Naive B cell (primary cell): ENCODE measurements at regions not wholly inside any gene's neighbourhood (a gene's known extent, or its start where the extent isn't known, plus 50 kb on each side); places are given as distances from the start of the nearest gene placed in this dataset.

ENCODE experiments used
- ATAC-seq, 2 donors: fragments of 150-1000 bp; cut with Tn5 transposase; 2 replicates each; pipeline ENCODE4 v1.10.0; 2021; ENCODE audit warnings: low read depth in 2 of 2, mild to moderate bottlenecking in 2 of 2, moderate library complexity in 2 of 2
- DNase-seq: peaks from one replicate; pipeline ENCODE4 v3.0.0; 2022
- H3K27ac Mint-ChIP-seq, 6 donors: one replicate each; pipeline ENCODE4 v1.8.0; 2020 to 2022; ENCODE audit warnings: mild to moderate bottlenecking in 6 of 6, mixed read lengths in 6 of 6, moderate library complexity in 5 of 6, inconsistent platforms in 2 of 6
- H3K27me3 Mint-ChIP-seq, 3 donors: one replicate each; pipeline ENCODE4 v1.8.0; 2021 to 2022; ENCODE audit warnings: mixed read lengths in 3 of 3, mild to moderate bottlenecking in 1 of 3
- H3K36me3 Mint-ChIP-seq, 2 donors: one replicate each; pipeline ENCODE4 v1.8.0; 2020 to 2022; ENCODE audit warnings: mixed read lengths in 2 of 2, inconsistent platforms in 1 of 2, mild to moderate bottlenecking in 1 of 2
- H3K4me1 Mint-ChIP-seq, 3 donors: one replicate each; pipeline ENCODE4 v1.8.0; 2020 to 2022; ENCODE audit warnings: mixed read lengths in 3 of 3, inconsistent platforms in 1 of 3, mild to moderate bottlenecking in 1 of 3, moderate library complexity in 1 of 3
- H3K4me3 Mint-ChIP-seq, 8 donors: one replicate each; pipeline ENCODE4 v1.8.0; 2020 to 2022; ENCODE audit warnings: mild to moderate bottlenecking in 8 of 8, mixed read lengths in 8 of 8, moderate library complexity in 8 of 8, inconsistent platforms in 2 of 8
- H3K9me3 Mint-ChIP-seq, 7 donors: one replicate each; pipeline ENCODE4 v1.8.0; 2020 to 2022; ENCODE audit warnings: mixed read lengths in 7 of 7, mild to moderate bottlenecking in 5 of 7, inconsistent platforms in 2 of 7, moderate library complexity in 1 of 7

DNA sequence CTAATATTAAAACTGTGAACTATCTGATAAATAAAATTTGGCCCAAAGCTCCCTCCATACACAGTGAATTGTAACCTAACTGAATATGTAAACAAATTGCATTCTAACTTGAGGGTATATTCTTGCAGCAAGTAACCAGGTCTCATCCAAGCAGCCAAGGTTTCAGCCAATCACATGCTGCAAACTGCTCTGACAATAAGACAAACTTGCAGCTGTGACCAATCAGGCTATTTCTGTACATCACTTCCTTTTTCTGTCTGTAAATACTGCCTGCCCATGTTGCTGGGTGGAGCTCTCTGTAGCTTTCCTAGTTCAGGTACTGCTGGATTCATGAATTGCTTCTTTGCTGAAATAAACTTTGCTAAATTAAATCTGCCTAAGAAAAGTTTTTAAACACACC is 499.0 kb downstream of the GALC start:
- Mint-ChIP-seq H3K9me3 (peaks cover 0 to 10% (median 2%) of the 10 kb centered on the region in 7 donors), H3K4me3 (no peak overlapping the region), H3K36me3 (no peaks in the 10 kb centered on the region), H3K27me3 (no peaks in the 10 kb centered on the region), H3K4me1 (no peaks in the 10 kb centered on the region), H3K27ac (no peak overlapping the region)
- ATAC-seq (no peak), DNase-seq (no peak)

DNA sequence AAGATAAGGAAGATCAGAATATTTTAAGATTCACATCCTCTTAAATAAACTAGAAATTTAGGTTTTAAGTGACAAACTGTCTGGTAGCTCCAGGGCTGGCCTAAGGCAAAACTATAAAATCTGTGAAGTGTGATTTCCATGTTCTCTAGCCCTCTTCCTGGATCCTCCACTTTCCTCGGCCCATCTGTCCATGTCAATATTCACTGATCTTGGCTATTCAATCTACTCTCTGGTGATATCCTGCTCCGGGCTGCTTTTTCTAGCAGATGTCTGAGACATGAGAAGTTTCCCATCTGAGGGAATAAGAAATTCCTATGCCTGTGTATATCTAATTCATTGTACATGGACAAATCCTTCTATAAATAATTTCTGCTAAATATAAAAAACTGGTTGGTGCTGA is 500.4 kb downstream of the GALC start:
- Mint-ChIP-seq H3K4me1 (no peaks in the 10 kb centered on the region), H3K27ac (no peak overlapping the region), H3K9me3 (peaks cover 0 to 10% (median 2%) of the 10 kb centered on the region in 7 donors), H3K4me3 (no peak overlapping the region), H3K36me3 (no peaks in the 10 kb centered on the region), H3K27me3 (no peaks in the 10 kb centered on the region)
- no peak for DNase-seq
- ATAC-seq = no peak

DNA sequence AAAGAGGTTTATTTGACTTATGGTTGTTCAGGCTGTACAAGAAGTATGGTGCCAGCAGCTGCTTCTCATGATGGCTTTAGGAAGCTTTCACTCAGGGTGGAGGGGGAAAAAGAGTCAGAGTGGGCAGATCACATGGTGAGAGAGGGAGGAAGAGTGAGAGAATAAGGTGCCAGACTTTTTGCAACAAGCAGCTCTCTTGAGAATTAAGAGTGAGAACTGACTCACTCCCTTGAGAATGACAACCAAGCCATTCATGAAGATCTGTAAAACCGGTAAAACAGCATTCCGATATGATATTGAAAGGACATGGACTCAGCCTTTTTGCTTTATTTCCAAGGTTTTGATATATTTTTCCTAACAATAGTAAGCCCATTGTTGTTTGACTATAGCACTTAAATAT is 501.2 kb downstream of the GALC start:
- no peaks in the 10 kb centered on the region for H3K27me3 Mint-ChIP-seq
- no peaks in the 10 kb centered on the region for H3K4me1 Mint-ChIP-seq
- H3K36me3 Mint-ChIP-seq = no peaks in the 10 kb centered on the region
- H3K9me3 Mint-ChIP-seq = peaks cover 0 to 10% (median 2%) of the 10 kb centered on the region in 7 donors
- no peak overlapping the region for H3K4me3 Mint-ChIP-seq
- DNase-seq = no peak
- ATAC-seq = no peak
- no peak overlapping the region for H3K27ac Mint-ChIP-seq

DNA sequence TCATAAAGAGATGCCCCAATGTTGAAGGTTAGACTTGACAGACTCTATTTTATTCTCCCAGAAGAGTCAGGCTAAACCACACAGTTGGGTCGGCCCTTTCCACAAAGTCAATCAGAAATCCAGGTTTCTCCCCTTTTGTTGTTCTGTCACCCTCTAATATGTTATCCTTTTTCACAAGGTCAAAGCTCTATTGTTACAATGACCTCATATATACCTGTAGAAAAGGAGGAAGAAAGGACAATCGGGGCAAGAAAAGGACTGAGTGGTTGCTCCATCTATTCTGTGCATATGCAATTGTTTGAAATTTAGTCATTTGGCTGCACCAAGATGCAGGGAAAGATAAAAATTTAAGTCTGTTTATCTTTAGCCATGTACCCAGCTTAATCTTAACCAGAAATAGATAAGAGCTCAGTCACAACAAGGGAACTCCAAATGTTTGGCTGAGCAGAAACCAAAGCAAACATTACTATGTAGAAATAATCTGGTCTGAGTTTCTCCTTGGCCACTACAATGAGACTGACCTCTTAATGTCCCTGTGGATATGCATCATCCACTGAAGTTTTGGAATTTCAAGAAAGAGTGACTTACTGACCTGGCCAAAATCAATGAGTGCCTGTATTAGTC is 503.7 kb downstream of the GALC start:
- Mint-ChIP-seq H3K9me3 (peaks cover 0 to 13% (median 3%) of the 10 kb centered on the region in 7 donors), H3K4me1 (no peaks in the 10 kb centered on the region), H3K27me3 (no peaks in the 10 kb centered on the region), H3K27ac (peak overlapping the region in 1 of 6 donors; percentile 75), H3K36me3 (no peaks in the 10 kb centered on the region), H3K4me3 (no peak overlapping the region)
- no peak for DNase-seq
- no peak for ATAC-seq

DNA sequence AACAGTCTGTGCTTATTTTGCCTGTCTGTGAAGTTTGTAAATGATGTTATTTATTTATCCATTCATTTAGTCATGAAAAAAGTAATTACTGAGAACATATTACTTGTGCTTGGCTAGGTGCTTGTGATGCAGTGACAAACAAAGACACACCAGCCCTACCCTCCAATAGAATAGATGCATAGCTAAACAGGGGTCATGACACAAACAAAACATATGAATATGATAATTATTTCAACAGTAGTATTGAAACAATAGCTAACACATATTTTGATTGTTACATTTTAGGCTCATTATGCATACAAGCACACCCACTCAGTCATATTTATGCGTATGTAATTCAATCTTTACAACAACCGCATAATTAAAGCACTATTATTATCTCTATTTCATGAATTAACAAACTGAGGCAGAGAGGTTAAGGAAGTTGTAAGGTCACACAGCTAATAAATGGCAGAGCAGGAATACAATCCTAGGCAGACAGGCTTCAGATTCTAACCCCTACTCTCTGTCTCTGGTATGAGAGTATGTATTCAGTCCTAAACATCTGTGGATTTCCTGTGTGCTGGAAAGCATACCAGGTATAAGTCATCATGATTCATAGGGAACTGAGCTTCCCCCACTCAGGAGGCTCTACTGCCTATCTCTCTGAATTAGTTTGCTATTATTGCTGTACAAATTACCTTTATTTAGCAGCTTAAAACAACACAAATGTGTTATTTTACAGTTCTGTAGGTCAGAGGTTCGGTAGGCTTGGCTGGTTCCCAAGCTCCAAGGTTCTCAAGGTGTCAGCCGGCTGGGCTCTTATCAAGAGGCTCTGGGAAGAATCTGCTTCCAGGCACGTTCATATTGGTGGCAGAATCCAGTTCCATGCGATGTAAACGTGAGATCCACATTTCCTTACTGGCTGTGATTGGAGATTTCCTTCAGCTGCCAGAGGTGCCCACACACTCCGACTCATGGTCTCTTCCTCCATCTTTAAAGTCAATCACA is 509.4 kb downstream of the GALC start:
- ATAC-seq (no peak), DNase-seq (no peak)
- Mint-ChIP-seq H3K4me3 (no peak overlapping the region), H3K9me3 (peaks cover 0 to 17% (median 7%) of the 10 kb centered on the region in 7 donors), H3K27ac (no peak overlapping the region), H3K27me3 (no peaks in the 10 kb centered on the region), H3K36me3 (no peaks in the 10 kb centered on the region), H3K4me1 (no peaks in the 10 kb centered on the region)

DNA sequence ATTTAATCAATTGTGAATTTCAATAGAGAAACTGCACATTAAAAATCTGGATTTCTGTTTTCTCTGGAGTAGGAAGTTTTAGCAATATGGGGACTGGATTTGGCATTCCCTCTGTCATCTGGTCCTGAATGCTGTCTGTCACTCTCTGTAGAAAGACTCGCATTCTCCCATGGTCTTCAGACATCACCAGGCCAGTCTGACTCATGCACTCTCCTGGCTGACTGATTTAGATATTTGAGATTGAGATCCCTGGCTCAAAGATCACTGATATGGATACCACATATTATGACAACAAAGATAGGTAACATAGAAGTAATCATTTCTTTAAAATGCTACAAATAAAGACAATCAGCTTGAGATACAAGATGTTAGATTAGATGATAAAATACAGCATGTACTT is 524.5 kb downstream of the GALC start:
- Mint-ChIP-seq H3K4me1 (no peaks in the 10 kb centered on the region), H3K36me3 (no peaks in the 10 kb centered on the region), H3K9me3 (peaks cover 0 to 6% (median 4%) of the 10 kb centered on the region in 7 donors), H3K27me3 (no peaks in the 10 kb centered on the region), H3K4me3 (no peak overlapping the region), H3K27ac (no peak overlapping the region)
- ATAC-seq = no peak
- DNase-seq = no peak

DNA sequence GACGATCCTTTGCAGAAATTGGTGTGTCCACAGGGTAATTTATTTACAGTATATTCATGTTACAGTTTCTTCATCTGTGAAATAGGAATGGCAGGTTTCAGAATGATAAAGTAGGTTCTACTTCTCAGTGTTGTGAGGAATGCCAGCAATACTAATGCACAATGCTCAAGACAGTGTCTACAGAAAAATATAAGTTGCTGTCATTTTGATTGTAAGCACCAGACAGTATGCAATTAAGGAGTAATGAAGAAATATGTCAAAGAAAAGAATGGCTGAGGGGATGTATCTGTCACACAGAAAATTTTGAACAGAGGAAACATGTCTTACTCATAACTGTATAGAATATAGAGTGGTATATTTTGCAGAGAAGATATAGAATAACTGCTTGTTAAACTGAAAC is 525.4 kb downstream of the GALC start:
- ATAC-seq (no peak), DNase-seq (no peak)
- Mint-ChIP-seq H3K4me3 (no peak overlapping the region), H3K9me3 (peaks cover 0 to 11% (median 5%) of the 10 kb centered on the region in 7 donors), H3K4me1 (no peaks in the 10 kb centered on the region), H3K27me3 (no peaks in the 10 kb centered on the region), H3K36me3 (no peaks in the 10 kb centered on the region), H3K27ac (no peak overlapping the region)

DNA sequence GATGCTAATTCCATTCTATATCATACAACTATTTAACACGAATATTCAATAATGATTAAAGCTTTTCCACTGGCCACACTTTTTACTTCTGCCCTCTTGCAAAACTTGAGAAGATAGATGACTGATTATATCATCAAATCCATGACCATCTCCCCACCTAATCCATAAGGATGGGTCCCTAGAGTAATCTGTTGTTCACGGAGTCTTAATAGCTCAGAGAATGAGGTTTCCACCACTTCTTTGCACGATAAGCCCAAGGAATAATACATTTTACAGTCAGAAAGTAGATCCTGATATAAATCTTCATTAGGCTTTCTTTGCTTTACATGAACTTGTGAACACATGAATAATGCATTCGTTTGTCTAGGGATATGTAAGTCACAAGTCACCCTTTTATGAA is 527.2 kb downstream of the GALC start:
- Mint-ChIP-seq H3K27ac (no peak overlapping the region), H3K4me1 (no peaks in the 10 kb centered on the region), H3K36me3 (no peaks in the 10 kb centered on the region), H3K9me3 (peaks cover 0 to 11% (median 4%) of the 10 kb centered on the region in 7 donors), H3K4me3 (no peak overlapping the region), H3K27me3 (no peaks in the 10 kb centered on the region)
- ATAC-seq (no peak), DNase-seq (no peak)

DNA sequence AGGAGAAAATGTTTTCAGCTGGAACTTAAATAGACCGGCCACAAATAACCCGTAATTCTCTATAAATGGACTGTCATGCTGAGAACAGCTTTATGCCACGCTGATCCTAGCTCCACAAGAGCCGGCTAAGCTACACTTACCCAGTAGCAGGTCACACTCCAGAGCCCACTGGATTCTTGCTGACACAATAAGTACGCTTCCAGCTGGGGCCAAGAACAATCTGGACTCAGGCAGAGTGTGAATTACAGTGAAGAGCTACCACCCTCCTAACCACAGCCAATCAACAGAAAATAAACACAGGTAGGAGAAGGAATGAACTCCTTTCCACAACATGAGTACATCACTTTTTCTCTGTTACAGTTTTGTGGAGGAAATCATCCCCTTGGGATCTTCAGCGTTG is 531.3 kb downstream of the GALC start:
- Mint-ChIP-seq H3K27me3 (no peaks in the 10 kb centered on the region), H3K9me3 (peaks cover 0 to 16% (median 5%) of the 10 kb centered on the region in 7 donors), H3K36me3 (no peaks in the 10 kb centered on the region), H3K4me3 (no peak overlapping the region), H3K4me1 (no peaks in the 10 kb centered on the region), H3K27ac (no peak overlapping the region)
- DNase-seq (no peak), ATAC-seq (no peak)

DNA sequence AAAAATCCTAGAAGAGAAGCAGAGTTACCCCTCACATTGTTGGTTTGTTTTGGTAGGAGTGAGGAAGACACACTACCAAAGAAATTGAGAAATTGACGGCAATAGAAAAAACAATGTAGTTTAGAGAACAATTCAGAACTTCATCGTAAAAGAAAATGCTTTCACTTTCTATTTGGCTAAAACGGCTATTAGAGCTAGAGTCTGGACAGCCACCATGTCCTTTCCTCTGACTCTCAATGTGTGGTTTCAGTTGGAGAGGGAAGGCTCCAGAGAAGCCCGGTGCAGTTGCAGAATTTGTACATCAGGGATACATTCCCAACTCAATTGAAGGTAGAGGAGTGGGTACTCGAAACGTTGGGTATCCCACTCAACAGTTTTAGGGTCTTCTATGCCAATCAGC is 535.3 kb downstream of the GALC start:
- DNase-seq = no peak
- no peak overlapping the region for H3K27ac Mint-ChIP-seq
- H3K4me1 Mint-ChIP-seq = no peaks in the 10 kb centered on the region
- H3K9me3 Mint-ChIP-seq = peaks cover 0 to 12% (median 5%) of the 10 kb centered on the region in 7 donors
- H3K4me3 Mint-ChIP-seq = peak overlapping the region in 1 of 8 donors; percentile 71
- H3K36me3 Mint-ChIP-seq = no peaks in the 10 kb centered on the region
- no peaks in the 10 kb centered on the region for H3K27me3 Mint-ChIP-seq
- no peak for ATAC-seq

DNA sequence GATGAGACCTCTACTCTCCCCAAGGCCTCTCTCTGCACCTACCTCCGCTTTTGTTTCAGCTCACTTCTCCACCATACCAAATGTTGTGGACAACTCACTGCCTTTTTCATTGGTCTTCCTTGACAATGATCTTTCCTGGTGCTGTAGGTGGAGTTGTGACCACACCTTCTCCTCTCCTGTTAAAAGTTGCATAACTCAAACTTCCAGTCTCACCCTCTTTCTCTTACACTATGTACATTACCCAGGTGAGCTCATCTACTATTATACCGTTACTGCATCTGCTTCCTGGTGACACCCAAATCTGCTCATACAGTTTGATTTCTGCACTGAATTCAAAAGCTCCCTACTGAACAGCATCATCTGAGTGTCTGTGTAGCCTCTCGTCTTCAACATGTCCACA is 542.8 kb downstream of the GALC start:
- ATAC-seq (no peak), DNase-seq (no peak)
- Mint-ChIP-seq H3K4me3 (no peak overlapping the region), H3K27ac (no peak overlapping the region), H3K27me3 (no peaks in the 10 kb centered on the region), H3K36me3 (no peaks in the 10 kb centered on the region), H3K9me3 (peaks cover 0 to 6% (median 0%) of the 10 kb centered on the region in 7 donors), H3K4me1 (no peaks in the 10 kb centered on the region)

DNA sequence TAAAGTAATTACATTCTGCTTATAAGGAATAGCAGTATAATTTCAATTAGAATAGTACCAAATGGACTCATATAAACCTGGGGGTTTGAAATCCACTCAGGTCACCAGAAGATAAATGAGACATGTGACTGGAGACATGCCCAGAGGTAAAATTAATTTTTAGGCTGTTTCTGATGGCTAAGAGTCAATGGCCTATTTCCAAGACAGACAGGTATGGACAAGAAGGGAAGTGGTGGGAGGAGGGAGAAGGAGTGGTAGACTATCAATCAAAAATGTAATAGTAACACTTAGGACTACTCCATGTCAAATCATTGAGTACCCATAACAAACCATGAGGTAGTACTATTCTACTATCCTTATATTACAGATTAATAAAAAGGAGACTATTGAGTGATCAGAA is 544.0 kb downstream of the GALC start:
- Mint-ChIP-seq H3K27me3 (no peaks in the 10 kb centered on the region), H3K4me3 (no peak overlapping the region), H3K9me3 (peaks cover 0 to 6% (median 0%) of the 10 kb centered on the region in 7 donors), H3K27ac (no peak overlapping the region), H3K4me1 (no peaks in the 10 kb centered on the region), H3K36me3 (no peaks in the 10 kb centered on the region)
- ATAC-seq = no peak
- no peak for DNase-seq

DNA sequence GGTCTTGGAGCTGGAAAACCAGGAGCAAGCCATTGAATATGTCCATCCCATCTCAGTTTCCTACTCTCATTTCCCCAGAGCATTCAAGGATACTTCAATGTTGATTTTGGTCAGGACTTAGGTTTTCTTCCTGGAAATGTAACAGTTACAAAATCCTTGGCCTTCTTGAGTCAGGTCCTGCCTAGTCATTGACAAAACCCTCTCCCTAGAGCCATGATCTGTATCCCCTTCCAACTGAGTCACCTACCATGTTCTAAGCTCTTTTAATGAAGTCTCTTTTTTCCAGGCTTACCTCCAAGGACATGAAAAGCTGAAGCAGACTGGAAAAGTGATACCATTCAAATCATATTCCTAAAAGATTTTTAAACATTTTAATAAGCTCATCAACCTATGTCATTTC is 549.2 kb downstream of the GALC start:
- H3K36me3 Mint-ChIP-seq = no peaks in the 10 kb centered on the region
- H3K4me1 Mint-ChIP-seq = no peaks in the 10 kb centered on the region
- H3K27ac Mint-ChIP-seq = no peak overlapping the region
- no peak for DNase-seq
- H3K9me3 Mint-ChIP-seq = peaks cover 0 to 9% (median 5%) of the 10 kb centered on the region in 7 donors
- H3K4me3 Mint-ChIP-seq = no peak overlapping the region
- no peaks in the 10 kb centered on the region for H3K27me3 Mint-ChIP-seq
- no peak for ATAC-seq

DNA sequence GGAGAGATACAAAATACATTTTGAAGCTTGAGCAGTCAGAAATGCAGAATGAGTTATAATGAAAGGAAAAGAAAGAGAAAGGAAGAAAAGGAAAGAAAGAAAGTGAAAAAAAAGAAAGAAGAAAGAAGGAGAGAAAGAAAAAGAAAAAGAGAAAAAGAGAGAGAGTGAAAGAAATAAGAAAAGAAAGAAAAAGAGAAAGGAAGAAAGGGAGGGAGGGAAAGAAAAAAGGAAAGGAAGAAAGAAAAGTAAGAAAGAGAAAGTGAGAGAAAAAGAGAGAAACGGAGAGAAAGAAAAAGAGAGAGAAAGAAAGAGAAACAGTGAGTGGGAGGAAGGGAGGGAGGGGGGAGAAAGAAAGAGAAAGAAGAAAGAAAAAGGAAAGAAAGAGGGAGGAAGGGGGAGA is 549.9 kb downstream of the GALC start:
- H3K4me3 Mint-ChIP-seq = no peak overlapping the region
- peaks cover 0 to 11% (median 8%) of the 10 kb centered on the region in 7 donors for H3K9me3 Mint-ChIP-seq
- no peaks in the 10 kb centered on the region for H3K4me1 Mint-ChIP-seq
- H3K36me3 Mint-ChIP-seq = no peaks in the 10 kb centered on the region
- ATAC-seq = no peak
- no peak for DNase-seq
- no peak overlapping the region for H3K27ac Mint-ChIP-seq
- H3K27me3 Mint-ChIP-seq = no peaks in the 10 kb centered on the region
